Transverse colon (tissue), 4 donors: ENCODE measurements at regions not wholly inside any gene's neighbourhood (a gene's known extent, or its start where the extent isn't known, plus 50 kb on each side); places are given as distances from the start of the nearest gene placed in this dataset.
A peak's percentile ranks its signal among the peaks of the same experiment; 100 is the strongest.

Experiments used
- DNase-seq: peaks from one replicate; pipeline ENCODE4 v3.0.0-alpha.2; 2019
- H3K27ac ChIP-seq, 4 donors: fragments of 200-600 bp; sonication (generic); 2 replicates each; pipeline ENCODE4 v1.5.1; 2016 to 2018; ENCODE audit warnings: inconsistent platforms in 4 of 4
- H3K27me3 ChIP-seq: fragments of 200-600 bp; sonication (generic); 2 replicates; pipeline ENCODE4 v1.5.1; 2017; ENCODE audit warnings: inconsistent platforms
- H3K36me3 ChIP-seq, 4 donors: fragments of 200-600 bp; sonication (generic); 2 replicates each; pipeline ENCODE4 v1.5.1; 2017 to 2019; ENCODE audit warnings: inconsistent platforms in 4 of 4
- H3K4me1 ChIP-seq, 4 donors: fragments of 200-600 bp; sonication (generic); 2 replicates each; pipeline ENCODE4 v1.5.1; 2017 to 2020; ENCODE audit warnings: inconsistent platforms in 4 of 4
- H3K4me3 ChIP-seq, 4 donors: fragments of 200-600 bp; sonication (generic); 1 replicate in 1 of 4; 2 replicates in 3 of 4; pipeline versions ENCODE4 v1.5.1 to v1.6.1; 2017 to 2019; ENCODE audit warnings: inconsistent platforms in 4 of 4
- H3K9me3 ChIP-seq, 2 donors: fragments of 200-600 bp; sonication (generic); 2 replicates each; pipeline ENCODE4 v1.5.1; 2017 to 2019; ENCODE audit warnings: inconsistent platforms in 2 of 2
- CTCF ChIP-seq, 5 experiments: fragments of 200-600 bp in 3 of 5; fragments of 450-650 bp in 2 of 5; sonication (generic) in 3 of 5; IDR thresholded peaks; 1 replicate in 2 of 5; 2 replicates in 3 of 5; pipeline ENCODE4 v1.5.1; 2016 to 2017; ENCODE audit warnings: antibody characterized with exemption in 5 of 5, inconsistent platforms in 3 of 5, mild to moderate bottlenecking in 2 of 5, moderate library complexity in 1 of 5
- EP300 ChIP-seq: sonication (generic); formaldehyde crosslinking; IDR thresholded peaks from one replicate; pipeline ENCODE4 v1.6.1; 2017; ENCODE audit warnings: antibody characterized with exemption, low read depth
- POLR2A ChIP-seq: fragments of 450-650 bp; IDR thresholded peaks from one replicate; pipeline ENCODE4 v1.6.1; 2016; ENCODE audit warnings: antibody characterized with exemption, mild to moderate bottlenecking, moderate library complexity
- POLR2AphosphoS5 ChIP-seq, 3 donors: sonication (generic); formaldehyde crosslinking; IDR thresholded peaks; one replicate each; pipeline ENCODE4 v1.6.1; 2016; ENCODE audit warnings: antibody characterized with exemption in 3 of 3
- WGBS, 2 donors: methylation state at CpG; one replicate each; pipeline ENCODE4 v1.1.5; 2018; ENCODE audit warnings: low coverage in 1 of 2; 5-methylcytosine and 5-hydroxymethylcytosine counted together
- in situ Hi-C, 4 donors: fragments of 200-750 bp; cut with MboI; loops; one replicate each; pipeline versions ENCODE4 v1.15.0 to v1.15.1; 2017; ENCODE audit warnings: low sequenced_read_pairs in 3 of 4, low pct_ligation_motif_present in 1 of 4, low pct_unique_long_range_greater_than_20kb in 1 of 4
- intact Hi-C: fragments of 100-400 bp; cut with DNase I; formaldehyde crosslinking; loops from one replicate; pipeline ENCODE4 v1.15.1; 2023; ENCODE audit warnings: low total_unique reads

GRCh38 chr10:78432583-78432982 lies 398.9 kb downstream of the RPS24 start:
- DNase-seq: no peak
- intact Hi-C loops (no loop called here), in situ Hi-C loops (no loop called here)
- H3K36me3 ChIP-seq: no peaks in the 10 kb centered on the region
- no peak overlapping the region for H3K4me3 ChIP-seq
- H3K4me1 ChIP-seq: peaks cover 6 to 23% (median 12%) of the 10 kb centered on the region in 4 donors
- no peaks in the 10 kb centered on the region for H3K27me3 ChIP-seq
- no peak for TF ChIP-seq POLR2AphosphoS5 (IDR thresholded peaks at IDR 0.05)
- TF ChIP-seq CTCF (IDR thresholded peaks at IDR 0.05): no peak
- no peak for TF ChIP-seq EP300
- TF ChIP-seq POLR2A: no peak
- WGBS, 2 donors: 61 to 78% methylated on average over 2 of the region's 2 CpGs
- H3K27ac ChIP-seq: peak overlapping the region in 2 of 4 donors; percentile 4 to 11
- H3K9me3 ChIP-seq: no peaks in the 10 kb centered on the region

- Histone ChIP-seq H3K27me3 (no peaks in the 10 kb centered on the region), H3K4me1 (peaks cover 6 to 25% (median 12%) of the 10 kb centered on the region in 4 donors), H3K9me3 (no peaks in the 10 kb centered on the region), H3K27ac (peak overlapping the region in 3 of 4 donors; percentile 4 to 43 (median 11)), H3K36me3 (no peaks in the 10 kb centered on the region), H3K4me3 (no peak overlapping the region)
- WGBS, 2 donors: 63 to 90% methylated on average over 2 to 5 of the region's 5 CpGs
- intact Hi-C loops (no loop called here), in situ Hi-C loops (no loop called here)
- DNase-seq: no peak
- no peak for TF ChIP-seq CTCF (IDR thresholded peaks at IDR 0.05)
- TF ChIP-seq POLR2AphosphoS5 (IDR thresholded peaks at IDR 0.05): no peak
- TF ChIP-seq POLR2A: no peak
- TF ChIP-seq EP300: no peak
Measured at GRCh38 chr10:78433076-78433595, 399.5 kb downstream of the RPS24 start.

- DNase-seq: no peak
- WGBS, 2 donors: 74 to 88% methylated on average over 3 to 11 of the region's 11 CpGs
- H3K27ac ChIP-seq: peak overlapping the region in 3 of 4 donors; percentile 4 to 43 (median 11)
- no peak overlapping the region for H3K4me3 ChIP-seq
- TF ChIP-seq EP300 (no peak), POLR2A (no peak), POLR2AphosphoS5 (IDR thresholded peaks at IDR 0.05) (no peak), CTCF (IDR thresholded peaks at IDR 0.05) (no peak)
- no peaks in the 10 kb centered on the region for H3K27me3 ChIP-seq
- intact Hi-C loops (no loop called here), in situ Hi-C loops (no loop called here)
- H3K36me3 ChIP-seq: no peaks in the 10 kb centered on the region
- H3K9me3 ChIP-seq: no peaks in the 10 kb centered on the region
- H3K4me1 ChIP-seq: peaks cover 6 to 25% (median 12%) of the 10 kb centered on the region in 4 donors
Measured at GRCh38 chr10:78433766-78434535, 400.3 kb downstream of the RPS24 start.

GRCh38 chr10:78434886-78435285 lies 401.2 kb downstream of the RPS24 start:
- no peak for TF ChIP-seq POLR2AphosphoS5 (IDR thresholded peaks at IDR 0.05)
- no peak for TF ChIP-seq EP300
- no peak for TF ChIP-seq CTCF (IDR thresholded peaks at IDR 0.05)
- no peak for TF ChIP-seq POLR2A
- Histone ChIP-seq H3K4me3 (no peak overlapping the region), H3K9me3 (no peaks in the 10 kb centered on the region), H3K27ac (no peak overlapping the region), H3K36me3 (no peaks in the 10 kb centered on the region), H3K4me1 (peaks cover 6 to 25% (median 12%) of the 10 kb centered on the region in 4 donors), H3K27me3 (no peaks in the 10 kb centered on the region)
- WGBS, 2 donors: 70% methylated on average over 5 of the region's 8 CpGs; no CpG with 5 or more reads in 1 of the 2 donors
- in situ Hi-C loops (no loop called here), intact Hi-C loops (no loop called here)
- no peak for DNase-seq
